ENCODE measurements at regions not wholly inside any gene's neighbourhood (a gene's known extent, or its start where the extent isn't known, plus 50 kb on each side); places are given as distances from the start of the nearest gene placed in this dataset.

DNA sequence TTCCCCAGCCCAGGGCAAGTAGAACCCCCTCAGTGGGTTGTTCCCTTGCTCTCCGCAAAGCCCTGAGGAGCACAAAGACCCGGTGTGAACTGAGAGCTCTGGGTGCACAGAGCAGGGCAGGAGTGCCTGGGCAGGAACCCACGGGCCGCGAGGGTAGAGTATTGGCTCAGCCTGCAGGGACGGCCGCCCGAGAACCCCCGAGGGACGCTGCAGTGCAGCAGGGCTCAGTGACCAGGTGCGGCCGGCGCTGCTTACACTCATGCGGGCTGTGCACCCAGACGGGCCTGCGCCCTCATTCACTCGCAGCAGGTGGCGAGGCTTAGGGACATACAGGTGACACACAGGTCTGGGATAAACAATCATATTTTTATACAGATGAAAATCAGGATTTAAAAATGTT is 51.9 kb upstream of the PDE10A start:
- DNase-seq (ENCODE audit: low spot score), result no peak

DNA sequence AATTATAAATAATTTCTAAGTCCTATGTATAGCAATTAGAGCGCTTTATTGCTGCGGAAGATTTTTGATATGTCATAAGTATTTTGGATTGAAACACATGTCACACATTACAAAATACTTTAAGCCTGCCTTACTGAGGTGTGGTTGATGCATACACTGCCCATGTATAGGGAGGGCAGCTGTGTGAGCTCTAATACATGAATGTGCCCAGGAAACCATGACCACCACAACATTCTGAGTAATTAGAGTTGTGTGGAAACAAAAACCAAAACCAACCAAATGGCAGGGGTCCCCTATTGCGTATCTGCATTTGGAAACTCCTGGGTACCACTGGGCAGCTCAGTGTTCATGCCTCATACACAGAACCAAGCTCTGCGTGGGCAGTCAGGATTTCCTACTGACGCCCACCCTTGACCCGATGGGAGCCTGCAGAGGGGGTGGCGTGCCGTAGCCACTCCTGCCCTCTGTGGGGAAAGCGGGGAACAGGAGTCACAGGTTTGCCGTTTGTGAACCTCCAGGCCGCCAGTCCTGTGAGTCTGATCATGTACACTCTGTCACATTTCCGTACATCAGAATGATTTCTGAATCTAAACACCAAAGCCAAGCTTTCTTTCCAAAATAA is 50.9 kb upstream of the PDE10A start:
- DNase-seq (ENCODE audit: low spot score), result no peak

Data from hematopoietic multipotent progenitor cell treated with erythropoietin and hydrocortisone succinate and interleukin-3 and kit ligand, for 17 days (in vitro differentiated cells).